ENCODE measurements at regions not wholly inside any gene's neighbourhood (a gene's known extent, or its start where the extent isn't known, plus 50 kb on each side); places are given as distances from the start of the nearest gene placed in this dataset.
"Not testable (repeated sequence)": the region's sequence is repeated elsewhere in the genome, so short reads cannot be mapped to it uniquely, and the experiment has no call there.

- no peak for TF ChIP-seq CTCF (conservative IDR thresholded peaks at IDR 0.05; ENCODE audit: low read depth, low read length)
- no peak for DNase-seq (ENCODE audit: low read depth)
- no peak overlapping the region for H3K4me3 ChIP-seq (ENCODE audit: low read depth, low read length)
These were observed 111.7 kb downstream of the GGTLC2 start for GRCh38 chr22:22756109-22756508.

- not testable (repeated sequence) for DNase-seq (ENCODE audit: low read depth); H3K4me3 ChIP-seq (ENCODE audit: low read depth, low read length)
These were observed 112.3 kb downstream of the GGTLC2 start for GRCh38 chr22:22756551-22757201.

- not testable (repeated sequence) for DNase-seq (ENCODE audit: low read depth); H3K4me3 ChIP-seq (ENCODE audit: low read depth, low read length)
These were observed 113.8 kb downstream of the GGTLC2 start for GRCh38 chr22:22758101-22758807.

GRCh38 chr22:22759371-22759770, 115.0 kb downstream of the GGTLC2 start:
- DNase-seq (ENCODE audit: low read depth) = no peak
- H3K4me3 ChIP-seq (ENCODE audit: low read depth, low read length) = no peak overlapping the region
- no peak for TF ChIP-seq CTCF (conservative IDR thresholded peaks at IDR 0.05; ENCODE audit: low read depth, low read length)

- DNase-seq (ENCODE audit: low read depth) = no peak
- no peak overlapping the region for H3K4me3 ChIP-seq (ENCODE audit: low read depth, low read length)
- TF ChIP-seq CTCF (conservative IDR thresholded peaks at IDR 0.05; ENCODE audit: low read depth, low read length) = no peak
These were observed 115.6 kb downstream of the GGTLC2 start for GRCh38 chr22:22759889-22760546.

GRCh38 chr22:22761606-22761962, 117.2 kb downstream of the GGTLC2 start:
- DNase-seq (ENCODE audit: low read depth) = no peak
- TF ChIP-seq CTCF (conservative IDR thresholded peaks at IDR 0.05; ENCODE audit: low read depth, low read length) = no peak
- no peak overlapping the region for H3K4me3 ChIP-seq (ENCODE audit: low read depth, low read length)

- H3K4me3 ChIP-seq (ENCODE audit: low read depth, low read length) = no peak overlapping the region
- TF ChIP-seq CTCF (conservative IDR thresholded peaks at IDR 0.05; ENCODE audit: low read depth, low read length) = no peak
- DNase-seq (ENCODE audit: low read depth) = no peak
These were observed 117.8 kb downstream of the GGTLC2 start for GRCh38 chr22:22761963-22762772.
